ENCODE measurements at regions not wholly inside any gene's neighbourhood (a gene's known extent, or its start where the extent isn't known, plus 50 kb on each side); places are given as distances from the start of the nearest gene placed in this dataset.

DNA sequence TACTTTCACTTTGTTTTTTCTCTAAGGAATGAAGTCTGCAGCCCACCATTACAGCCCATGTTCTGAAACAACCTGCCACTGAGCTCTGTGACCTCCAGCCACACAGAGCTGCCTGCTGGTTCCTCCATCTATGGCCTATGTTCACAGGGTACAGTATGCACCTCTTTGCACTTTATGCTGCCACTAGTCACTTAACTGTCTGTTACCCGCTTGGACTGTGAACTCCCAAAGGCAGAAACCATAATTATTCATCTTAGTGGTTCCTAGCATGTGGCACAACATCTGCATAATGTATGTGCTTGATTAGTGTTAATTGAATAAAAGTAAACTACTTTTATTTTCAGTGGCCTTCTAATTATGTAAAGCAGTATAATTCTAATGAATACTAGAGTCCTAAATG lies 95.5 kb upstream of the BET1 start:
- H3K9me3 Mint-ChIP-seq: no peaks in the 10 kb centered on the region
- ATAC-seq (ENCODE audit: low read depth) (no peak), DNase-seq (no peak)
- intact Hi-C loops (cut with micrococcal nuclease): no loop called here
- H3K36me3 Mint-ChIP-seq (ENCODE audit: low read depth): no peaks in the 10 kb centered on the region
- no peaks in the 10 kb centered on the region for H3K27me3 Mint-ChIP-seq
- POLR2A ChIA-PET: no interaction called here
- H3K27ac Mint-ChIP-seq: no peak overlapping the region
- H3K4me3 Mint-ChIP-seq: no peak overlapping the region
- no peaks in the 10 kb centered on the region for H3K4me1 Mint-ChIP-seq
- TF ChIP-seq, protein P1, sequence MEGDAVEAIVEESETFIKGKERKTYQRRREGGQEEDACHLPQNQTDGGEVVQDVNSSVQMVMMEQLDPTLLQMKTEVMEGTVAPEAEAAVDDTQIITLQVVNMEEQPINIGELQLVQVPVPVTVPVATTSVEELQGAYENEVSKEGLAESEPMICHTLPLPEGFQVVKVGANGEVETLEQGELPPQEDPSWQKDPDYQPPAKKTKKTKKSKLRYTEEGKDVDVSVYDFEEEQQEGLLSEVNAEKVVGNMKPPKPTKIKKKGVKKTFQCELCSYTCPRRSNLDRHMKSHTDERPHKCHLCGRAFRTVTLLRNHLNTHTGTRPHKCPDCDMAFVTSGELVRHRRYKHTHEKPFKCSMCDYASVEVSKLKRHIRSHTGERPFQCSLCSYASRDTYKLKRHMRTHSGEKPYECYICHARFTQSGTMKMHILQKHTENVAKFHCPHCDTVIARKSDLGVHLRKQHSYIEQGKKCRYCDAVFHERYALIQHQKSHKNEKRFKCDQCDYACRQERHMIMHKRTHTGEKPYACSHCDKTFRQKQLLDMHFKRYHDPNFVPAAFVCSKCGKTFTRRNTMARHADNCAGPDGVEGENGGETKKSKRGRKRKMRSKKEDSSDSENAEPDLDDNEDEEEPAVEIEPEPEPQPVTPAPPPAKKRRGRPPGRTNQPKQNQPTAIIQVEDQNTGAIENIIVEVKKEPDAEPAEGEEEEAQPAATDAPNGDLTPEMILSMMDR (IDR thresholded peaks at IDR 0.05): no peak
- CTCF ChIA-PET: no interaction called here

DNA sequence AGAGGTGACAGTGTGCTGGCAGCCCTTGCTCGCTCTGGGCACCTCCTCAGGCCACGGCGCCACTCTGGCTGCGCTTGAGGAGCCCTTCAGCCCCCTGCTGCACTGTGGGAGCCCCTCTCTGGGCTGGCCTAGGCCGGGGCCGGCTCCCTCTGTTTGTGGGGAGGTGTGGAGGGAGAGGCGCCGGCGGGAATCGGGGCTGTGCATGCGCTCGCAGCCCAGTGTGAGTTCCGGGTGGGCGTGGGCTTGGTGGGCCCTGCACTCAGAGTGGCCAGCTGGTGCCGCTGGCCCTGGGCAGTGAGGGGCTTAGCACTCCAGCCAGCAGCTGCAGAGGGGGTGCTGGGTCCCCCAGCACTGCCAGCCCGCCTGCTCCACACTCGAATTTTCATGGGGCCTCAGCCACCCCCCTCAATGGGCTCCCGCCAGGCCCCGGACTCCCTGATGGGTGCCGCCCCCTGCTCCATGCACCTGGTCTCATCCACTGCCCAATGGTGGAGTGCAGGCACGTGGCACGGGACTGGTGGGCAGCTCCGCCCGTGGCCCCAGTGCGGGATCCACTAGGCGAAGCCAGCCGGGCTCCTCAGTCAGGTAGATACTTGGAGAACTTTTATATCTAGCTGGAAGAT lies 96.7 kb upstream of the BET1 start:
- ATAC-seq (ENCODE audit: low read depth): no peak
- POLR2A ChIA-PET: no interaction called here

DNA sequence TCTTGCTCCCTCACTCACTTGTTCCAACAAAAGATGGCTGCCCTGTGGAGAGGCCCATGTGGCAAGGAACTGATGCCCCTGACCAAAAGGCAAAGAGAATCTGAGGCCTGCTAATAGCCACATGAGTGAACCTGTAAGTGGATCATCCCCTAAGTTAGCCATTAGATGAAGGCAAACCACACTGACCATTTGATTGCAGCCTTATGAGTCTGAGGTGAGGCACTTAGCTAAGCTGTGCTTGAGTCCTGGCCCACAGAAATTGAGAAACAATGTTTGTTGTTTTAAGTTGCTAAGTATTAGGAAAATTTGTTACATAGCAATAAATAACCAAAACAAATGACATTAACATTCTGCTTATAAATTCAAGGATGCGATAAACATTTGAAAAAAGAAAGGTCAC lies 100.1 kb upstream of the BET1 start:
- ChIA-PET POLR2A (no interaction called here), CTCF (no interaction called here)
- Mint-ChIP-seq H3K27ac (no peak overlapping the region), H3K9me3 (no peaks in the 10 kb centered on the region), H3K4me3 (no peak overlapping the region), H3K27me3 (no peaks in the 10 kb centered on the region), H3K4me1 (no peaks in the 10 kb centered on the region), H3K36me3 (ENCODE audit: low read depth) (no peaks in the 10 kb centered on the region)
- DNase-seq: no peak
- intact Hi-C loops (cut with micrococcal nuclease): no loop called here
- TF ChIP-seq, protein P1 (IDR thresholded peaks at IDR 0.05): no peak
- ATAC-seq (ENCODE audit: low read depth): no peak

More for the DNA sequence above, 96.7 kb upstream of the BET1 start:
- CTCF ChIA-PET: no interaction called here
- Mint-ChIP-seq H3K9me3 (no peaks in the 10 kb centered on the region), H3K36me3 (ENCODE audit: low read depth) (no peaks in the 10 kb centered on the region), H3K27me3 (no peaks in the 10 kb centered on the region), H3K27ac (no peak overlapping the region), H3K4me1 (no peaks in the 10 kb centered on the region), H3K4me3 (no peak overlapping the region)
- DNase-seq: no peak
- TF ChIP-seq, protein P1 (IDR thresholded peaks at IDR 0.05): no peak
- intact Hi-C loops (cut with micrococcal nuclease): no loop called here

DNA sequence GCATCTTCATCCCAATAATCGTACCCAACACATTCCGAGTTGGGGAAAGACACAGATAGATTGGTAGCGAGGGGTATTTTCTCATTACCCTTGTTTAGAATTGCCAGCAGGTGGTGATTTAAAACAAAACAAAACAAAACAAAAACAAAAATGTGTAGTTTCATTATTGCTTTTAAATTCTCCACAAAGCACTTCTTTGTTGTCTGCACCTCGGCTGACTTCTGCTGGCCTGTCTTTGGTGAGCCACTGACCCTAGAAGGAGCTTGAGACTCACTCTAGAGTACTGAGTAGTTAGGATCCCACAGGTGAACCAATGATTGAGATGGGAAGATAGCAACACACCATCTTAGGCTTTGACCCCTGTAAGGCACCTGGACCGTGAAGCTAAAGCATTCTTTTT lies 105.4 kb upstream of the BET1 start:
- H3K27ac Mint-ChIP-seq: no peak overlapping the region
- CTCF ChIA-PET: no interaction called here

DNA sequence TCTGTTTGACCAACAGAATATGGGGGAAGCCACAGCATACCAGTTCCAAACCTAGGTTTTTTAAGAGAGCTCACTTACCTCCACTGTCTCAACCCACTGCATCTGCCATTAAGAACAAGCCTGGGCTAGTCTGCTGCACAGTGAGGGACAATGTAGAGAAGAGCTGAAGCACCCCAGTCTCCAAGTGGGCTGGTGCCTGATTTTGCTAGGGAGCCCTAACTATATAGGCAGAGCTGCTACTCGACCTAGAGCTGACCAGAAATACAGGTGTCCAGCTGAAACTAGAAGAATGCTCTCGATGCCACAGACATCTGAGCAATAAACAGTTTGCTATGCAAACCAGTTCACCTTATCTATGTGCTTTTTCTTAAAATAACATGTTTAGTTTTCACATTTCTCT lies 106.9 kb upstream of the BET1 start:
- ChIA-PET POLR2A (no interaction called here), CTCF (no interaction called here)
- ATAC-seq (ENCODE audit: low read depth) (no peak), DNase-seq (no peak)
- Mint-ChIP-seq H3K4me1 (no peaks in the 10 kb centered on the region), H3K9me3 (no peaks in the 10 kb centered on the region), H3K36me3 (ENCODE audit: low read depth) (no peaks in the 10 kb centered on the region), H3K27ac (no peak overlapping the region), H3K27me3 (peaks cover 4% of the 10 kb centered on the region), H3K4me3 (no peak overlapping the region)
- TF ChIP-seq, protein P1 (IDR thresholded peaks at IDR 0.05): no peak
- intact Hi-C loops (cut with micrococcal nuclease): no loop called here

More for the DNA sequence above, 105.4 kb upstream of the BET1 start:
- DNase-seq (no peak), ATAC-seq (ENCODE audit: low read depth) (no peak)
- Mint-ChIP-seq H3K9me3 (no peaks in the 10 kb centered on the region), H3K36me3 (ENCODE audit: low read depth) (no peaks in the 10 kb centered on the region), H3K4me1 (no peaks in the 10 kb centered on the region), H3K4me3 (no peak overlapping the region), H3K27me3 (peaks cover 4% of the 10 kb centered on the region)
- intact Hi-C loops (cut with micrococcal nuclease): no loop called here
- POLR2A ChIA-PET: no interaction called here
- TF ChIP-seq, protein P1 (IDR thresholded peaks at IDR 0.05): no peak
